ENCODE measurements at regions not wholly inside any gene's neighbourhood (a gene's known extent, or its start where the extent isn't known, plus 50 kb on each side); places are given as distances from the start of the nearest gene placed in this dataset.

DNA sequence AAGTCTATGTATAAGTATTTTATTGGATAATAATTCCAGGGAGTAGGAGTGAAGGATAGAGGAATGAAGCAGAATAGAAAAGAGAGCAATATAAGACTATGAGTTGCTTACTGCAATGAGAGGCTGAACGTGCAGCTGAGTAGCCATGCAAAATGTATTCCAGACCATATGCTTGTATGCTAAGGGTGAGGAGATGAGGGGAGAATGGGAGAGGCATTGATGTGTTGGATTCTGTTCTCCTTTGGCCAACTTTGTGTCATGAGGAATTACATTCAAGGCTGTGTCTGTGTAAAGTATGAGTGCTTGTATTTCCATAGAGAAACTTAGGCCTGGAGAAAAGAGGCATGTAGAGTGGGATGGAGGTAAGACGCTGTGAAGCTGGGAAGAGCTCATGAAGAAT is 301.8 kb downstream of the ARL6IP6 start:
- DNase-seq (ENCODE audit: low spot score): no peak

DNA sequence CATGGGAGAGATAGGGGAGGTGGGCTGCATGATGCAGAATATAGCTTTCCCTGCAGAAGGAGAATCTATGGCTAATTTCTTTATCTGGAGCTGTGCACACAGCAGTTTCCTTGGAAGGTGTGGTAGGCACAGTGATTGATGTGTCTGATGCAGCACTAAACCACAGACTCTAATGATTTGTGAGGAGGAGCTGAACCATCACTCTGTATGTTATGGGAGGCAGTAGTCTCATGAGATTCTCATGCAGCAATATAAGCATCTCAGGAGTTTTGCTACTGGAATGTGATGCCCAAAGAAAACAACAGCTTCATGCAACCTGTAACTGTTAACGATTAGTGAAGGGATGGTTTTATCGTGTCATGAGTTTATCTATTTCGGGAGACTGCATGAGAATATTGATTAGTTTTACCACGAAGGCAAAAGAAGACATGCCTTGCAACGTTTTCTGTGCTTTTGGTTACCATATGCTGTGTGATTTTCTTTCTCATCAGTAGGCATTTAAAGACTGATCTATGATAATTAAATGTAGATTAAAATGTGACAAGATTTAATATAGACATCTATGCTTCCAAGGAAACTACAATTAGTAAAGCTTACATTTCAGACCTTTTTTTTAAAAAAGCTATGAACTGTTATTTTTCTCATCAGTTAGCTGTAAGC is 286.8 kb downstream of the ARL6IP6 start:
- no peak for DNase-seq (ENCODE audit: low spot score)

DNA sequence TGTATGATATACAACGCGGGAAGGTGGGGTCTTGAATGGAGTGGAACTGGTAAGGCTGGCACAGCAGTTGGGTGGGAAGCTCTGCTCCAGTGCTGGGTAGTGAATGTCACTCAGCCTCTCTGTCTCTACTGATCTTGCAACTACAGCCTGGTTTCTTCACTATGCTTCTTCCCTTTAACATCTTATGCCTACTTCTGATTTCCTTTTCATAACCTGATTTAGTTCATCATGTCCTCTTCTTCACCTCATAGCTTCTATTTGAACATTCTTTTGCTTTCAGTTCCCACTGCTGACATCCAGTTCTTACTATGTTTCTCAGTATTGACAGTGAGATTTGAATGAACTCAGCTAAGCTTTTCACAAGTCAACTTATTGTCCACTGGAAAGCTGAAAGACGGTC is 286.2 kb downstream of the ARL6IP6 start:
- no peak for DNase-seq (ENCODE audit: low spot score)

DNA sequence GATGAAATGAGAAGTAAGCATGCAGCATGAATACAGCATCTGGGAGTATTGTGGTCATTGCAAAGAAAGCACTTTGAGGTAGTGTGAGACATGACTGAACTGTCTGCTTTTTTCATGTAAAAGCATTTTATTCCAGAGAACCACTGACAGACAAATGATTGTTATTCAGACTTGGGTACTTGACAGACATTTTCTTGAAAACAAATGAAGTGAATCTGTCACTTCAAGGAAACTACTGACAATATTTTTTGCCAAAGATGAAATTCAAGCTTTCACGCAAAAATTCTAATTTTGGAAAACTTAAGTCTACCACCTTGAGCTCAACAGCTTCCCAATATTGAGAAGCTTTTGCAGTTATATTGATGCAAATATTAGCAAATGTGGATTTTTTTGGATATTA is 255.7 kb downstream of the ARL6IP6 start:
- no peak for DNase-seq (ENCODE audit: low spot score)

DNA sequence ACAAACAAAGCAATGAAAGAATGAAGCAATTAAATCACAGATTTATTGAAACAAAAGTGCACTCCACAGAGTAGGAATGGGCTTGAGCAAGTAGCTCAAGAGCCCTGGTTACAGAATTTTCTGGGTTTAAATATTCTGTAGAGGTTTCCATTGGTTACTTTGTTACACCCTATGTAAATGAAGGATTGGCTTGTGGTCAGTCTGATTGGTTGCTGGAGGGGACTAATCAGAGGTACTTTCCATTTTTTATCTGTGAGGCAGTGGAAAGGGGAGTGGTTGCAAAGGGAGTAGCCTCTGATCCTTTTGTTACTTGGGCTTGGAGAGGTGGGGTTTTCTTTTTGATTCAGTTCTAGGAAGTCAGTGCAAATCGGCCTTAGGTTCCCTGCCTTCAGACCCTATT is 253.3 kb downstream of the ARL6IP6 start:
- no peak for DNase-seq (ENCODE audit: low spot score)

DNA sequence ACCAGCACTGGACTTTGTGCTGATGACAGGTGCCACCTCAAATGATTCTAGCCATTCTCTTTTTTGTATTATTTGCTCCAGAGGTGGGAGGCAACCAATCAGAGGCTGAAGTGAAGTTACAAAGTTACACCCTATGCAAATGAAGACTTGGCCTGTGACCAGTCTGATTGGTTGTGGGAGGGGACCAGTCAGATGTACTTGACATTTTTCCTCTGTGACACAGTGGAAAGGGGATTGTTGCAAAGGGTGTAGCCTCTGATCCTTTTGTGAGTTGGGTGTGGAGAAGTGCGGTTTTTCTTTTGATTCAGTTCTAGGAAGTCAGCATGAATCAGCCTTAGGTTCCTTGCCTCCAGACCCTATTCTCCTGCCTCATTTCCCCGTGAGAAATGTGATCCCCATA is 244.0 kb downstream of the ARL6IP6 start:
- DNase-seq (ENCODE audit: low spot score): no peak

DNA sequence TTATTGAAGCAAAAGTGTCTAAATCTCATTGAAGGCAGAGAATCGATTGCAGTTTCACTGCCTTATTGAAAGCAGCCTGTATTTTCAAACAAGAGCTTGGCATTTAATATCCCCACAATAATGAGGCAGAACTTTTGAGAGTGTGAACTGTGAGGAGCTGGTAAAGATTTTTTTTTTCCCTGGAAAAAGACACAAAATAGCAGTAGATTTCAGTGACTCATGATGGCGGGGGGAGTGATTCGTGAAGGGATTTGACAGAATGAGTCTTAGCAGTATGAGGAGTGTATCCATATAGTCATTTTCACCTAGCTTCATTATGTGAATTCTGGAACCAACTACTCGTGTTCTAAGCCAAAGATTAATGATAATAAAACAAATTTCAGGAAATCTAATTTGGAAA is 242.9 kb downstream of the ARL6IP6 start:
- DNase-seq (ENCODE audit: low spot score): no peak

DNA sequence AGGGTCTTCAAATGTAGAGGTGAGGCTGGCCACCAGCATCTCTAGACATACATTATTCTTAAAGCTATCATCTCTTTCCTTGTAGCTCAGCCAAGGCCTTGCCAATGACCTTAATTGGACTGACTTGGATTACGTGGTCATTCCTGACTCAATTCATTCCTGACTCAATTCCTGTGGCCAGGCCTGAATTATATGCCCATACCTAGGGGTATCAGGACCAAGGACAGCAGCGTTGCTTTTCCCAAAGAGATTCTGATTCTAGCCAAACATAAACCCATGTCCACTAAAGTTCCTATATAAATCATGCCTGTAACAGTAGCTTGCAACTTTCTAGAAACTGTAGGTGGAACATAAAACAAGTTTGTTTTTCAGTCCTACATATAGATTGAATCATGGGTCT is 231.7 kb downstream of the ARL6IP6 start:
- DNase-seq (ENCODE audit: low spot score): no peak

DNA sequence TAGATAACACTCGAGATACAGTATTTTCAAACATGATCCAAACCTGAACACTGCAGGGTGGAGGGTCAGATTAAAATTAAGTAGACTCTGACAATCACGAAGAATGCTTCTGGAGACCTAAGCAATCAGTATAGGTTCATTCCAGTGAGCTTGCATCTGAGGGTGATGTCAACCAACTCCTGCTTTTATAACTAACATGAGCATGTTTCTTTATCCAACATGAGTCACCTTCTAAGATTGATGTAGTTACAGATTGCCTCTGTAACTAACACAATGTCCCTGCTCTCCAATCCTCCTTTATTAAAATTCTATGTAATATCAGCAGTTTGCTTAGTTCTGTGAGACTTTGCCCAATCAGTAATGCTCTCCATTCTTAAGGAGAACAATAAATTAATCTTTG is 225.7 kb downstream of the ARL6IP6 start:
- DNase-seq (ENCODE audit: low spot score): no peak

DNA sequence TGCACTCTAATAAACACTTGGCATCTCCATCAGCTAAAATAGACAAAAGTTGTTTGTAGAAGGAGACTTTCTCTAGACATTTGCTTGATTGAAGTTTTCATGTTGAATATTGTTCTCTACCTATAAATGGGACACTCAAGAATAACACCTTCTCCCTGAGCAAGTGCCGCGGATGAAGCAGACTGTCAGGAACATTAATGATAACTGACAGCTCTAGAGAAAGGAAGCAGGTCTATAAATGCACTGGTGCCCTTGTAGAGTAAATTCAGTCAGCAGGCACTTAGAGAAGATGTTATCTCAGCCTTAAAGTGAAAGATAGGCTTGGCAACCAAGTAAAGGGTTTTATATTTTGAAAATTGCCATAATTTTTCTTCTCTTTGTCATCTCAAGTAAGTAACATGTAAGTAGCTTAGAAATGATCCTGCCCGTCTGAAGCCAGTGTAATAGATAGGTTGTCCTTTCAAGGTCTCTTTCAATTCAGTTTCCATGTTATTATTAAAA is 224.6 kb downstream of the ARL6IP6 start:
- no peak for DNase-seq (ENCODE audit: low spot score)

DNA sequence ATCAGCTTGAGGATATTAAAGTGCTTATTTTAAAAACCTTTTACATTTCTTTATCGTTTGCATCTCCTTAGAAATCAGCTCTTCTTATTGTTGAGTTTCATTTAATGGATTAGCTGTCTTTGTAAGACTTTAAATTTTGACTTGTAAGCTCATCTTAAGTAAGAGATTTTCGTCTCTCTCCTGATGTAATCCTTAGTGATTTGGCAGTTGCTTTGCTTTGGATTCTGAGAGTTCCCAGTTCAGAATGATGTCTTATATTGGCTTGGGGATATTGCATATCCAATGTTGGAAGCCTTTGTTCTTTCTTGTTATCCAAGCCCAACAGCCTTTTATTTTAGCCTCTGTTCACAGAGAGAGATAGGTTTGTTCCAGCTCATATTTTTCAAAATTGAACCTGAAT is 212.1 kb downstream of the ARL6IP6 start:
- no peak for DNase-seq (ENCODE audit: low spot score)

DNA sequence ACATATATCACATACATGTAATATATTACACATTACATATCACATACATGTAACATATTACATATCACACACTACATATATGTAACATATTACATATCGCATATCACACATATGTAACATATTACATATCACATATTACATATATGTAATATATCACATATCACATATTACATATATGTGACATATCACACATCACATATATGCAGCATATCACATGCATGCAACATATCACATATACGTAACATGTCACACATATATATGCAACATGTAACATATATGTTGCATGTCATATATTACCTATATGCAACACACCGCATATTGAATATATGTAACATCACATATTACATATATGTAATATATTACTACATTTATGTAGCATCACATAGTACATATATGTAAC is 211.2 kb downstream of the ARL6IP6 start:
- no peak for DNase-seq (ENCODE audit: low spot score)

DNA sequence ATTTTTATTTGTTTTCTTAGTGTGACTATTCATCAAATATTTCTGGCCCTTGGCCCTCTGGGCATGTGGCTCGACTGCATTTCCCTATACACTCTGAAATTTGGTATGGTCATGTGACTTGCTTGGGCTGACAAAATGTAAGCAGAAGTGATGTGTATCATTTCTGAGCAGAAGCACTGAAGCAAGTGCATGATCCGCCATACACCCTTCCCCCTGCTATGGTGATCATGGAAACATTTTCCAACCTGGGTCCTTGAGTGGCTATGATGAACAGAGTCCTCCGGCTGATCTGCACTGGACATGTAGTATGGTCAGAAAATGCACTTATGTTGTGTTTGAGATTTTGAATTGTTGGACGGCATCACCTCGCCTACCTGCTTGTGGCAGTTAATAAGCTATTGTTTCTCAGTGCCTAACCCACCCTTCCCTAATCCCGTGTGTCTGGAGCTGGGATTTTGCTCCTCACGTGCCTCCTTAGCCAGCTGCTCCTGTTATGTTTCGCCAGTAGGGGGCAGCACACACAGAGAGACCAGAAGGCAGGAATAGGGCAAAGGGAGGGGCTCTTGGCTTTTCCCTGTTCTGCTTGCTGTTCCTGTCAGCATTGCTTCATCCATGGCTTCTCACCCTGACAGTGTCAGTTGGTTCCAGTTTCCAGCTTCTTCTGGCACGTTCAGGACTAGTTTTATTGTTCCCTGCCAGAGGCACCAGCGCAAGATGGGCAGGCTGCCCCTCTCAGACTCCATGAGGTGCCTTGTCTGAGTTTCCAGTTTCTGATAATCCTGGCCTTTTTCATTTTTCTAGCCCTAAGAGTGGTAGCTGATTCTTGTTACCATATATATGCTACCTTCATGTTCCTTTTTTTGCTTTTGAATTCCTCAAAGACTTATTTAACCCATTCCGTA is 207.4 kb downstream of the ARL6IP6 start:
- no peak for DNase-seq (ENCODE audit: low spot score)

DNA sequence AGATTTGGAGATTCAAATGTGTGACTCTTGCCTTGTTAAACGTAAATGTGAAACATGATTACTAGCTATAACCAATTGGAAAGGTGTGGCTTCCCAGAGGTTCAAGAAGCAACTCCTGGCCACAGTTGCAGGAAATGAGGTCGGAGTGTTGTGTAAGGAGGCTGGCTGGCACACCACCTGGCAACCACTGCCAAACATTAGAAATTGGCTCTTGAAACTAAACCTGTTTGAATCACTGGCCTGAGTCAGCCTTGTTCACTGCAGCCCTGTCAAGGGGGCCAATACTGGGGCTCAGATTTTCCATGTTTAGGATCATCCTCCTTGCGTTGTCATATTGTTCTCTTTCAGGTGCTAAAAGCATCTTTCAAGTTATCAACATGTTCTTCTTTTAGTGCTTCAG is 206.3 kb downstream of the ARL6IP6 start:
- DNase-seq (ENCODE audit: low spot score): no peak

DNA sequence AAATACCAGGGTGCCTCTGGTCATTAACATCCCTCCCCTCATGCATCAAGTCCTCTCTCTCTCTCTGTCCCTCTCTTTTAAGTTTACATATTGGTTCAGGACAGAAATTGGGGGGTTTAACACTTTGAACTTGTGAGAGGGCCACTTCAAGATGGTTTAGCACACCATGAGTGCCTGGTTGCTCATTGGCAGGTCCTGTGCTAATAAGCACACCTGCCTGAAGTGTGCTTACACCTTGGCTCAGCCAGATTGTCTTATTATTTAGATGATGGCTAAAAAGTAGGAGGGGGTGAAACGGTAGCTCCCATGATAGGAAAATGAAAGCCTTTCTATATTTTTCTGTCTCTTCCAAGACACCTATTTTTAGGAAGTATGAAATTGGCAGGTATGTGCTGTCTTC is 205.8 kb downstream of the ARL6IP6 start:
- no peak for DNase-seq (ENCODE audit: low spot score)

DNA sequence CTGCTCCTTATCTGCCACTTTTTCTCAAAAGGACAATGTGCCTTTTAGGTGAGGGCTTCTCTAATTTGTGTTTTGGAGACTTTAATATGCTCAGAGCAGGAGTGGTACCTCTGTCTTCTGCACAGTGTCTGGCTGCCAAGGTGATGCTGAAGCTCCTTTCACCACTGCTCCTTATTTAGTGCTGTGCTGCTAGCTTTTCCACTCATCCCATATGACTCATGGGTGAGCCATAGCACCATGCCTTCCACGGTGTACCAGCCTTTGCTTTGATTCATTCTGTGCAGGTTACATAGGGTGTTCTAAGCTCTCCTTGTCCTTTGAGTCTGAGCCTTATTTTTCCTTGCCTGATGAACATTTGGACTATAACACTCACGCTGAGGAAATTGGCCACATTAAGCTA is 202.4 kb downstream of the ARL6IP6 start:
- DNase-seq (ENCODE audit: low spot score): no peak

DNA sequence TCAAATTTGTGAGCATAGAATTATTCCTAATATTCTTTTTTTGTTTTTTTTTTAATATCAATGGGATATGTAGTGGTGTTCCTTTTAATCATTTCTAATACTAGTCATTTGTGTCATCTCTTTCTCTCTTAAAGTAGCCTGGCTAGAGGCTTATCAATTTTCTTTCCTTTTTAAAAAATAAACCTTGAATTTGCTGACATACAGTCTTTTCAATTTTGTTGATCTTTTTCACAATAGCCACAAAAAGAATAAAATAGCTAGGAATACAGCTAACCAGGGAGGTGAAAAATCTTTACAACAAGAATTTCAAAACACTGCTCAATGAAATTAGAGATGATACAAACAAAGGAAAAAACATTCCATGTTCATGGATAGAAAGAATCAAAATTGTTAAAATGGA is 192.6 kb downstream of the ARL6IP6 start:
- DNase-seq (ENCODE audit: low spot score): no peak

DNA sequence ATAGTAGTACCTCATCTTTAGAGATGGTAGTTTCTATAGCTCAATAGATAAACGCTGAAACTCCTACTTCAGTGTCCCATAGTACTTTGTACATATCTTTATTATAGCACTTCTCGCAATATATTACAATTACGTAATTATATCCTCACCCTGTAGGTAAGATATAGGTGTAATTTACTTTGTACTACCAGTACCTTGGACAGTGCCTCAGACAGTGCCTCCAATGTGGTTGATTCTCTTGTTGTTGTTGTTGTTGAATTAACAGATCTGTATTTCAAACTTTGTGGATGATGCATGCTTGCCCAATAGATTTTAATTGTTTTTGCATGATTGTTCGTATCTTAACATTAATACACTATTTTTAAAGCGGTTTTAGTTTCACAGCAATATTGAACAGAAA is 188.6 kb downstream of the ARL6IP6 start:
- DNase-seq (ENCODE audit: low spot score): no peak

DNA sequence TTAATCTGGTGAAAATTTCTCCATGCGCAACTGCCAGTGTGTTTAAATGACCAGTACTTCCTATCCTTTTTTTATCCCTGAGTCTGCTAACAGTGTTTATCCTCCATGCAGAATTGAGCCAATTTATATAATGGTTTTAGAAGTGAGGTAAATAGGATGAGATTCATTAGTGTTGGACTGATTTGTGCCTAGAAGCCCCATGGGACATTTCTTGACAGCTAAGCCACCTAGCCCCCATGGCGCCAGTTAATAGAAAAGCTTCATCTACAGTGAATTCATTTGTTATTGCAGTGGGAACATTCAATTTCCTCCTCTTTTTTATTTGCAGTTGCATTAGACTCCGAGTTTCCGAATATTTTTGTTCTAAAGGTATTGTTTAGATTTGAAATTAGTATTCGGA is 175.6 kb downstream of the ARL6IP6 start:
- no peak for DNase-seq (ENCODE audit: low spot score)

DNA sequence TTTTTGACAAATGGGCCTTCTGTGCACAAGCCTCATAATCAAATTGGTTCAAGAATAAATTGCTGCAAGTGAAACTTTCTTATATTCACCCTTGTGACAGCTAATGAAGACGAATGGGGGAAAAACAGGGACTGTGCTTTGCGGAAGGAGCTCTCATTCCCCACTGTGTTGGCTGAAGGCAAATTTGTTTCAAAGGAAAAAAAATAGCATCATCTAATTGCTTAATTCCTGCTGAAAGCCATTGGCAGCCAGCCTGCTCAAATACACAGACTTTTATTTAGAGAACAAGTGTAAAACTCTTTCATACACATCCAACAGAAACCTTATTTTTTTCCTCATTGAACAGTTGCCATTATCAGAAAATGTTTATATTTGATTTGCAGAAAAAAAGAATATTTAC is 172.3 kb downstream of the ARL6IP6 start:
- DNase-seq (ENCODE audit: low spot score): no peak

DNA sequence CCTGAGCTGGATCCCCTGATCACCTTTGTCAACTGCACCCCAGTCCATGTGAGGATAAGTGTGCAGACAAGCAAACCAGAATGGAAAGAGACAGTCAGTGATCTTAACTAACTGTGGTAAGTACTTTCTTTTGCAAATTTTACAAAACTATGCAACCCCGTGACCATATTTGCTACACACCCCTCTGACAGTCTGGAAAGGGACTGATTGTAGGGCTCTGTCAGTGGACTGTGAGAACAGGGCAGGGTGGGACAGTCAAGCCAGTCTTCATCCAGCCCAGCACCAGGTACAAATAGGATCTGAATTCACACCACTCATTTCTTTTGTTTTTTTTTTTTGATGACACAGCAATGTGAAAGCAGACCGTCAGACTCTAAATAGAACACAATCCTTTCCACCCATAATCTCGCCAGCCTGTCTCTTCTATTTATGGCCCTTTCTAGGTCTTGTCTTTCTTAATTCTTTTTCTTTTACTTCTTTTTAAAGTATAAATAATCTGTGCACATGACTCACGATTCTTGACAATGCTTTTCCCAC is 165.6 kb downstream of the ARL6IP6 start:
- no peak for DNase-seq (ENCODE audit: low spot score)

DNA sequence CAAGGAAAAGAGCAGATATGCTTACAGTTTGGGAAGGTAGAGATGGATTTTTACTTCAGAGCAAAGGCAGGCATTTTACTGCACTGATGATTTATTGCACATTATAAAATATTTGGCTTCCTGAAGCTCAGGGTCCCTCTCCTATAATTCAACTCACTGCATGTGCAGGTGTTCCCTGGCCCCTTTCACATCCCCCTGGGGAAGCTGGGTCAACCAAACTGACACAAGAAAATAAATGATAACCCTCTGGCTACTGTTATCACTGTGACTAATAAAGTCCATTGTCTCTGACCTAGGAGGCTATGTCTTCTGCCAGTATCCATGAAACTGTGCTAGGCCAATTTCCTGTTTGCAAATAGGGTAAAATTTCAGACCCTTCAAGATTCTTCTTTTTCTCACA is 163.1 kb downstream of the ARL6IP6 start:
- DNase-seq (ENCODE audit: low spot score): no peak

DNA sequence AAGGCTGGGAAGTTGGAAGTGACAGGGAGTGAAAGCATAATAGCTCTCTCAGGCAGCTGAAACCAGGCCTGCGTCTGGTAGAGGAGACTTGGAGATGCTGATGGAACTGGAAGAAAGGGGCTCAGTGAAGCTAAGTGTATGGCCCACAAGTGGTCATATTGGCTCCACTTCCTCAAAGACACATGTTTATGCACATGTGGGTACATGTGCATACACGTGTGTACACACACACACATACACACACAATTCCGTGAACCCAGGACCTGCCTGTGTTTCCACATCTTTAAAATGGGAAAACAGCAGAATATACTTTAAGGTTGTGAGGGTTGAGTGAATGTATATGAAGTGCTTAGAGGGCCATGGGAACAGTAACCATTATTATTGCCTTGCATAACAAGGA is 160.9 kb downstream of the ARL6IP6 start:
- no peak for DNase-seq (ENCODE audit: low spot score)
